Liver (tissue), 8 donors: ENCODE measurements at regions not wholly inside any gene's neighbourhood (a gene's known extent, or its start where the extent isn't known, plus 50 kb on each side); places are given as distances from the start of the nearest gene placed in this dataset.

Source experiments
- DNase-seq: peaks from one replicate; pipeline ENCODE4 v3.0.0-alpha.2; 2017; ENCODE audit warnings: low spot score
- H3K27ac ChIP-seq, 2 donors: one replicate each; pipeline ENCODE4 v1.7.0; 2013; ENCODE audit warnings: inconsistent platforms in 2 of 2, low read length in 2 of 2, control low read depth in 1 of 2, low read depth in 1 of 2, mild to moderate bottlenecking in 1 of 2
- H3K27me3 ChIP-seq, 4 donors: one replicate each; pipeline versions ENCODE4 v1.6.1 to v1.7.0; 2013; ENCODE audit warnings: low read length in 3 of 4, inconsistent platforms in 1 of 4, mild to moderate bottlenecking in 1 of 4, moderate library complexity in 1 of 4; ENCODE audit not compliant: control insufficient read depth in 4 of 4, insufficient read depth in 4 of 4
- H3K36me3 ChIP-seq, 4 donors: one replicate each; pipeline versions ENCODE4 v1.6.1 to v1.7.0; 2013; ENCODE audit warnings: low read length in 3 of 4, mild to moderate bottlenecking in 3 of 4, low read depth in 1 of 4, moderate library complexity in 1 of 4; ENCODE audit not compliant: control insufficient read depth in 4 of 4, insufficient read depth in 3 of 4
- H3K4me1 ChIP-seq, 4 donors: one replicate each; pipeline versions ENCODE4 v1.6.1 to v1.7.0; 2013; ENCODE audit warnings: low read length in 3 of 4, mild to moderate bottlenecking in 3 of 4, moderate library complexity in 1 of 4; ENCODE audit not compliant: control insufficient read depth in 4 of 4, insufficient read depth in 4 of 4
- H3K4me3 ChIP-seq, 3 donors: one replicate each; pipeline versions ENCODE4 v1.6.1 to v1.7.0; 2013; ENCODE audit warnings: low read length in 3 of 3, control low read depth in 1 of 3, low read depth in 1 of 3, mild to moderate bottlenecking in 1 of 3
- H3K9ac ChIP-seq, 2 donors: one replicate each; pipeline ENCODE4 v1.7.0; 2013; ENCODE audit warnings: low read length in 2 of 2, mild to moderate bottlenecking in 2 of 2, moderate library complexity in 2 of 2, control low read depth in 1 of 2, low read depth in 1 of 2
- H3K9me3 ChIP-seq, 4 donors: one replicate each; pipeline versions ENCODE4 v1.6.1 to v1.7.0; 2013; ENCODE audit warnings: low read length in 3 of 4; ENCODE audit not compliant: control insufficient read depth in 4 of 4
- ATF3 ChIP-seq: IDR thresholded peaks from 2 replicates; pipeline ENCODE4 v1.6.1; 2016; ENCODE audit warnings: antibody characterized with exemption
- CTCF ChIP-seq: fragments of 150-350 bp; IDR thresholded peaks from 2 replicates; pipeline ENCODE4 v1.5.1; 2017; ENCODE audit warnings: improper control_type of control experiment, low read depth, low read length; ENCODE audit not compliant: missing input control
- EGR1 ChIP-seq, 2 donors: IDR thresholded peaks; 2 replicates each; pipeline ENCODE4 v1.6.1; 2016 to 2018; ENCODE audit warnings: antibody characterized with exemption in 2 of 2, low read depth in 2 of 2
- FOXA1 ChIP-seq: IDR thresholded peaks from 2 replicates; pipeline ENCODE4 v1.6.1; 2016; ENCODE audit warnings: antibody characterized with exemption
- FOXA2 ChIP-seq: IDR thresholded peaks from 2 replicates; pipeline ENCODE4 v1.6.1; 2016; ENCODE audit warnings: antibody characterized with exemption
- GABPA ChIP-seq, 2 donors: IDR thresholded peaks in 1 of 2; conservative IDR thresholded peaks in 1 of 2; 2 replicates each; pipeline ENCODE4 v1.6.1; 2016; ENCODE audit warnings: antibody characterized with exemption in 2 of 2, mild to moderate bottlenecking in 1 of 2, moderate library complexity in 1 of 2
- HNF4A ChIP-seq, 2 donors: conservative IDR thresholded peaks; 2 replicates each; pipeline ENCODE4 v1.6.1; 2016; ENCODE audit warnings: antibody characterized with exemption in 2 of 2, mild to moderate bottlenecking in 2 of 2
- HNF4G ChIP-seq: IDR thresholded peaks from 2 replicates; pipeline ENCODE4 v1.6.1; 2016; ENCODE audit warnings: antibody characterized with exemption
- JUND ChIP-seq, 2 donors: IDR thresholded peaks; 2 replicates each; pipeline ENCODE4 v1.6.1; 2016; ENCODE audit warnings: antibody characterized with exemption in 2 of 2
- MAX ChIP-seq: IDR thresholded peaks from 2 replicates; pipeline ENCODE4 v1.6.1; 2016; ENCODE audit warnings: antibody characterized with exemption
- NR2F2 ChIP-seq: IDR thresholded peaks from 2 replicates; pipeline ENCODE4 v1.6.1; 2016; ENCODE audit warnings: antibody characterized with exemption
- RAD21 ChIP-seq, 2 donors: IDR thresholded peaks; 2 replicates each; pipeline ENCODE4 v1.6.1; 2016; ENCODE audit warnings: antibody characterized with exemption in 2 of 2, mild to moderate bottlenecking in 2 of 2
- REST ChIP-seq: IDR thresholded peaks from 2 replicates; pipeline ENCODE4 v1.6.1; 2016; ENCODE audit warnings: antibody characterized with exemption, mild to moderate bottlenecking
- RXRA ChIP-seq, 2 donors: IDR thresholded peaks; 2 replicates each; pipeline ENCODE4 v1.6.1; 2017 to 2018; ENCODE audit warnings: antibody characterized with exemption in 2 of 2, mild to moderate bottlenecking in 1 of 2
- SP1 ChIP-seq: IDR thresholded peaks from 2 replicates; pipeline ENCODE4 v1.6.1; 2018; ENCODE audit warnings: antibody characterized with exemption, mild to moderate bottlenecking
- TAF1 ChIP-seq: conservative IDR thresholded peaks from 2 replicates; pipeline ENCODE4 v1.6.1; 2016; ENCODE audit warnings: antibody characterized with exemption, mild to moderate bottlenecking
- YY1 ChIP-seq: IDR thresholded peaks from 2 replicates; pipeline ENCODE4 v1.6.1; 2016; ENCODE audit warnings: antibody characterized with exemption, mild to moderate bottlenecking
- ZBTB33 ChIP-seq: IDR thresholded peaks from 2 replicates; pipeline ENCODE4 v1.6.1; 2016; ENCODE audit warnings: antibody characterized with exemption
- WGBS: extraction: QIAGEN DNeasy Blood & Tissue Kit; methylation state at CpG from one replicate; pipeline ENCODE4 v1.1.7; 2013; 5-methylcytosine and 5-hydroxymethylcytosine counted together
- donor health status: healthy.
- donor health status: healthy.
- donor health status: healthy.
- donor health status: healthy.
- donor health status: healthy.

GRCh38 chr12:46679754-46680153, 146.0 kb downstream of the SLC38A4 start:
- H3K36me3 ChIP-seq = no peaks in the 10 kb centered on the region
- no peak for DNase-seq
- H3K9ac ChIP-seq = no peak overlapping the region
- no peak overlapping the region for H3K4me3 ChIP-seq
- 58% methylated on average over 3 of the region's 3 CpGs for WGBS
- no peak for TF ChIP-seq ATF3
- no peak for TF ChIP-seq ZBTB33
- no peak for TF ChIP-seq FOXA2
- TF ChIP-seq RAD21 (IDR thresholded peaks at IDR 0.05) = no peak
- no peak for TF ChIP-seq YY1
- TF ChIP-seq MAX = no peak
- no peak for TF ChIP-seq EGR1 (IDR thresholded peaks at IDR 0.05; ENCODE audit: low read depth in 2 of 2)
- TF ChIP-seq JUND (IDR thresholded peaks at IDR 0.05) = no peak
- TF ChIP-seq RXRA (IDR thresholded peaks at IDR 0.05) = no peak
- H3K27ac ChIP-seq = no peak overlapping the region
- no peaks in the 10 kb centered on the region for H3K4me1 ChIP-seq
- no peaks in the 10 kb centered on the region for H3K9me3 ChIP-seq
- no peaks in the 10 kb centered on the region for H3K27me3 ChIP-seq

GRCh38 chr12:46678426-46678825, 147.4 kb downstream of the SLC38A4 start:
- 89% methylated on average over 3 of the region's 3 CpGs for WGBS
- DNase-seq = no peak
- no peaks in the 10 kb centered on the region for H3K4me1 ChIP-seq
- no peak overlapping the region for H3K9ac ChIP-seq
- H3K27ac ChIP-seq = no peak overlapping the region
- H3K36me3 ChIP-seq = no peaks in the 10 kb centered on the region
- no peaks in the 10 kb centered on the region for H3K9me3 ChIP-seq
- no peak overlapping the region for H3K4me3 ChIP-seq
- TF ChIP-seq EGR1 (IDR thresholded peaks at IDR 0.05; ENCODE audit: low read depth in 2 of 2) (no peak), HNF4G (no peak), ATF3 (no peak), YY1 (no peak), ZBTB33 (no peak), SP1 (no peak), REST (no peak), RXRA (IDR thresholded peaks at IDR 0.05) (no peak), HNF4A (conservative IDR thresholded peaks at IDR 0.05) (no peak), CTCF (no peak), FOXA1 (no peak), FOXA2 (no peak), RAD21 (IDR thresholded peaks at IDR 0.05) (no peak), MAX (no peak), TAF1 (no peak), JUND (IDR thresholded peaks at IDR 0.05) (no peak), GABPA (IDR thresholded peaks at IDR 0.05 in 1 of 2, conservative IDR thresholded peaks at IDR 0.05 in 1 of 2) (no peak), NR2F2 (no peak)
- no peaks in the 10 kb centered on the region for H3K27me3 ChIP-seq
